CD14-positive monocyte (primary cell): ENCODE measurements at regions not wholly inside any gene's neighbourhood (a gene's known extent, or its start where the extent isn't known, plus 50 kb on each side); places are given as distances from the start of the nearest gene placed in this dataset.

ENCODE experiments used
- DNase-seq, 3 donors: peaks; one replicate each; pipeline ENCODE4 v3.0.0-alpha.2; 2011 to 2022
- H2AFZ ChIP-seq: 2 replicates; pipeline ENCODE4 v1.6.0; 2012; ENCODE audit warnings: mild to moderate bottlenecking, low read depth, low read length, inconsistent platforms; ENCODE audit not compliant: insufficient read depth, poor library complexity, severe bottlenecking
- H3K27ac ChIP-seq, 2 donors: 1 replicate in 1 of 2; 2 replicates in 1 of 2; pipeline ENCODE4 v1.5.1; 2012 to 2013; ENCODE audit warnings: low read length in 2 of 2, control low read depth in 1 of 2, inconsistent platforms in 1 of 2, low read depth in 1 of 2, mild to moderate bottlenecking in 1 of 2
- H3K27me3 ChIP-seq, 2 donors: one replicate each; pipeline versions ENCODE4 v1.6.0 to v1.6.1; 2011 to 2013; ENCODE audit warnings: low read length in 2 of 2; ENCODE audit not compliant: control insufficient read depth in 2 of 2, insufficient read depth in 2 of 2
- H3K36me3 ChIP-seq, 2 donors: replicated peaks in 1 of 2; 1 replicate in 1 of 2; 2 replicates in 1 of 2; pipeline versions ENCODE4 v1.5.1 to v1.6.1; 2012 to 2013; ENCODE audit warnings: low read length in 2 of 2, control low read depth in 1 of 2, inconsistent platforms in 1 of 2, mild to moderate bottlenecking in 1 of 2; ENCODE audit not compliant: insufficient read depth in 2 of 2, control insufficient read depth in 1 of 2
- H3K4me1 ChIP-seq, 2 donors: 1 replicate in 1 of 2; 2 replicates in 1 of 2; pipeline versions ENCODE4 v1.5.1 to v1.6.1; 2012 to 2013; ENCODE audit warnings: low read length in 2 of 2, control low read depth in 1 of 2, inconsistent platforms in 1 of 2, mild to moderate bottlenecking in 1 of 2, moderate library complexity in 1 of 2; ENCODE audit not compliant: insufficient read depth in 2 of 2, control insufficient read depth in 1 of 2
- H3K4me2 ChIP-seq: replicated peaks from 2 replicates; pipeline ENCODE3; 2012; ENCODE audit warnings: low read length, moderate library complexity, mild to moderate bottlenecking; ENCODE audit not compliant: poor library complexity, severe bottlenecking; ENCODE audit errors: extremely low read depth
- H3K4me3 ChIP-seq, 3 experiments: fragments of 200-600 bp in 1 of 3; sonication (generic) in 1 of 3; replicated peaks in 1 of 3; 1 replicate in 2 of 3; 2 replicates in 1 of 3; pipeline ENCODE4 v1.5.1; 2011 to 2013; ENCODE audit warnings: low read length in 3 of 3, mild to moderate bottlenecking in 3 of 3, control low read depth in 2 of 3, low read depth in 2 of 3, inconsistent platforms in 1 of 3, moderate library complexity in 1 of 3
- H3K79me2 ChIP-seq: 2 replicates; pipeline ENCODE4 v1.6.0; 2012; ENCODE audit warnings: mild to moderate bottlenecking, control low read depth, inconsistent platforms, low read length, moderate library complexity; ENCODE audit not compliant: insufficient read depth
- H3K9ac ChIP-seq: 2 replicates; pipeline ENCODE4 v1.6.0; 2017; ENCODE audit warnings: low read length, mild to moderate bottlenecking; ENCODE audit not compliant: insufficient read depth, poor library complexity, severe bottlenecking
- H3K9me3 ChIP-seq, 2 donors: replicated peaks in 1 of 2; 1 replicate in 1 of 2; 2 replicates in 1 of 2; pipeline versions ENCODE4 v1.5.1 to v1.6.1; 2012 to 2013; ENCODE audit warnings: low read length in 2 of 2, control low read depth in 1 of 2; ENCODE audit not compliant: control insufficient read depth in 1 of 2, insufficient read depth in 1 of 2
- H4K20me1 ChIP-seq: 2 replicates; pipeline ENCODE4 v1.6.0; 2012; ENCODE audit warnings: mild to moderate bottlenecking, low read length, control low read depth, moderate library complexity; ENCODE audit not compliant: insufficient read depth
- H3K27ac Mint-ChIP-seq, 7 donors: one replicate each; pipeline ENCODE4 v1.8.0; 2020; ENCODE audit warnings: mild to moderate bottlenecking in 7 of 7, mixed read lengths in 7 of 7, moderate library complexity in 6 of 7, inconsistent platforms in 2 of 7
- H3K27me3 Mint-ChIP-seq, 3 donors: one replicate each; pipeline ENCODE4 v1.8.0; 2021 to 2022; ENCODE audit warnings: low read depth in 3 of 3, mild to moderate bottlenecking in 3 of 3, mixed read lengths in 3 of 3, moderate library complexity in 3 of 3, inconsistent platforms in 1 of 3
- H3K36me3 Mint-ChIP-seq, 2 donors: one replicate each; pipeline ENCODE4 v1.8.0; 2020; ENCODE audit warnings: mixed read lengths in 2 of 2, inconsistent platforms in 1 of 2, mild to moderate bottlenecking in 1 of 2
- H3K4me1 Mint-ChIP-seq: one replicate; pipeline ENCODE4 v1.8.0; 2020; ENCODE audit warnings: mild to moderate bottlenecking, mixed read lengths
- H3K4me3 Mint-ChIP-seq, 2 donors: one replicate each; pipeline ENCODE4 v1.8.0; 2020; ENCODE audit warnings: mild to moderate bottlenecking in 2 of 2, mixed read lengths in 2 of 2, moderate library complexity in 1 of 2
- H3K9me3 Mint-ChIP-seq, 7 donors: one replicate each; pipeline ENCODE4 v1.8.0; 2020 to 2022; ENCODE audit warnings: mixed read lengths in 7 of 7, mild to moderate bottlenecking in 6 of 7, moderate library complexity in 6 of 7, inconsistent platforms in 2 of 7
- CTCF ChIP-seq: fragments of 200-600 bp; IDR thresholded peaks from one replicate; pipeline ENCODE4 v1.8.0; 2022; ENCODE audit warnings: antibody characterized with exemption, mild to moderate bottlenecking
- WGBS: methylation state at CpG from one replicate; pipeline ENCODE4 v1.1.5; 2013; ENCODE audit warnings: missing lambda C conversion rate; ENCODE audit not compliant: insufficient coverage; 5-methylcytosine and 5-hydroxymethylcytosine counted together
- intact Hi-C, 2 donors: fragments of 100-400 bp; cut with micrococcal nuclease; formaldehyde crosslinking; loops; one replicate each; pipeline versions ENCODE4 v1.15.0 to v1.15.1; 2023

GRCh38 chr6:113693851-113694250, 163.3 kb upstream of the MARCKS start:
- intact Hi-C loops, result loop anchor here (2.0 to 10.0 kb wide), 3 partner anchors 71 to 163 kb away; partner anchors contain the start of gene MARCKS (in 2 of the 2)

DNA sequence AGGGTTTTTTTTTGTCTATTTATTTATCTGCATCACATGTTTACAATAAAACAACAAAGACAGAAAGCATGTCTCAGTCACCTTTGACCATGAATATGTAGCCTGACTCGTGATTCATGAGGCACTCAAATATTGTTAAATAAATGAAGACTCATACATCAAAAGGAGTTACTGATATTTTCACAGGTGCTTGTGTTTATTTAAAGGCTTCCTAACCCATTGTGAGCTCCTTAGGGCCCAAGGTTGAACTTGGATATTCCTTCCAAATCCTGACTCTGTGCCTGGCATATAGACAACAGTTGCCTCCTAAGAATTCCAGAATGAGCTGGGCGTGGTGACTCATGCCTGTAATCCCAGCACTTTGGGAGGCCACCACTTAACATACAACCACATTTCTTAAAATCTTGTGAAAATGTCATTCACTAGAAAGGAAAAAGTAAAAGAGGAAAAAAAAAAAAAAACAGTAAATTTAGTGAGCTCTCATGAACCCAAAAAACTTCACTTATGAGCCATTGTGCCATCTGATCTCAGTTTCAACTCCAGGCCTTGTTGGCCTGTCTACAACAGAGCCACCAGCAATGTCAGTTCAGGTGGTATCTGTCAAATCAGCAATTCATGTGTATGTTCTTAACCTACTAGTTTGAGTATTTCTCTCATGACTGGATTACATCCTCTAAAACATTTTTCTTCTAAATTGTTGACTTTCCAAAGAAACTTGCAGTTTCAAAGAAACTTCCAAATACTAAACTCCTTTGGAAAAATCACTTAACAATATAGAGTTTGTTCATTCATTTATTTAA, 162.7 kb upstream of the MARCKS start:
- Histone ChIP-seq H3K27me3 (no peaks in the 10 kb centered on the region), H3K27ac (peak overlapping the region in 1 of 2 donors; percentile 31), H3K79me2 (no peaks in the 10 kb centered on the region), H3K4me3 (no peak overlapping the region), H2AFZ (no peak overlapping the region), H3K9ac (no peak overlapping the region), H3K4me1 (peaks cover 32 to 38% of the 10 kb centered on the region in 2 donors), H4K20me1 (no peaks in the 10 kb centered on the region), H3K4me2 (no peak overlapping the region), H3K36me3 (no peaks in the 10 kb centered on the region), H3K9me3 (no peaks in the 10 kb centered on the region)
- Mint-ChIP-seq H3K9me3 (peaks cover 0 to 3% (median 0%) of the 10 kb centered on the region in 7 donors), H3K27me3 (no peaks in the 10 kb centered on the region), H3K4me3 (no peak overlapping the region), H3K27ac (peak overlapping the region in 4 of 7 donors; percentile 58 to 82 (median 66)), H3K4me1 (peaks cover 43% of the 10 kb centered on the region), H3K36me3 (no peaks in the 10 kb centered on the region)
- DNase-seq, result no peak
- WGBS, result no CpG with 5 or more reads among the region's 2 CpGs
- intact Hi-C loops, result loop anchor here (2.0 to 10.0 kb wide), 3 partner anchors 70 to 162 kb away; partner anchors contain the start of gene MARCKS (in 2 of the 2)
- no peak for TF ChIP-seq CTCF

More at GRCh38 chr6:113693851-113694250, 163.3 kb upstream of the MARCKS start:
- DNase-seq, result no peak
- Histone ChIP-seq H3K9me3 (no peaks in the 10 kb centered on the region), H3K27me3 (no peaks in the 10 kb centered on the region), H3K4me1 (peaks cover 32 to 38% of the 10 kb centered on the region in 2 donors), H2AFZ (no peak overlapping the region), H3K36me3 (no peaks in the 10 kb centered on the region), H4K20me1 (no peaks in the 10 kb centered on the region), H3K4me3 (no peak overlapping the region), H3K79me2 (no peaks in the 10 kb centered on the region), H3K4me2 (no peak overlapping the region), H3K9ac (no peak overlapping the region), H3K27ac (no peak overlapping the region)
- no peak for TF ChIP-seq CTCF
- H3K9me3 Mint-ChIP-seq, result peaks cover 0 to 3% (median 0%) of the 10 kb centered on the region in 7 donors
- H3K27ac Mint-ChIP-seq, result no peak overlapping the region
- no peaks in the 10 kb centered on the region for H3K27me3 Mint-ChIP-seq
- H3K4me3 Mint-ChIP-seq, result no peak overlapping the region
- no peaks in the 10 kb centered on the region for H3K36me3 Mint-ChIP-seq
- H3K4me1 Mint-ChIP-seq, result peaks cover 42% of the 10 kb centered on the region
- 100% methylated on average over 1 of the region's 1 CpG for WGBS
